HG02852 (cell line): ENCODE measurements at regions not wholly inside any gene's neighbourhood (a gene's known extent, or its start where the extent isn't known, plus 50 kb on each side); places are given as distances from the start of the nearest gene placed in this dataset.

Source experiments
- ATAC-seq: cut with Tn5 transposase; IDR thresholded peaks from one replicate; pipeline ENCODE4 v1.9.1; 2021; ENCODE audit warnings: mild to moderate bottlenecking, moderate library complexity; ENCODE audit not compliant: unreplicated experiment

DNA sequence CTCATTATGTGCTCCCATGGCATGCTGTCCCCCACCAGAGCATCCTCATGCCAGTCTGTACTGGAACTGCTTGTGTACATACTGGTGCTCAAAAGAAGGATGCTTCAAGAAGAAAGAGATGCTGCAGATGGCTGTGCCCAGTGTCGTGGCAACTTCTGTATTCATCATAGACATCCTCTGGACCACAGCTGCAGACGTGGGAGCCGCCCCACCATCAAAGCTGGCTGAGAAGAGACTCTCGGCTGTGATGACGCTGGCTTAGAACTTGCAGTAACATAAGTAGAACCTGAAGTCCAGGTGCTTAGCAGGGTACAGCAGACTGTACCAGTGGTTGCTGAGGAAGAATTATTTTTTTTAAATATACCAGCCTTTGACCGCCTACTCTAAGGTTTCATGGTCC, 112.6 kb upstream of the ARHGAP5 start:
- no peak for ATAC-seq

DNA sequence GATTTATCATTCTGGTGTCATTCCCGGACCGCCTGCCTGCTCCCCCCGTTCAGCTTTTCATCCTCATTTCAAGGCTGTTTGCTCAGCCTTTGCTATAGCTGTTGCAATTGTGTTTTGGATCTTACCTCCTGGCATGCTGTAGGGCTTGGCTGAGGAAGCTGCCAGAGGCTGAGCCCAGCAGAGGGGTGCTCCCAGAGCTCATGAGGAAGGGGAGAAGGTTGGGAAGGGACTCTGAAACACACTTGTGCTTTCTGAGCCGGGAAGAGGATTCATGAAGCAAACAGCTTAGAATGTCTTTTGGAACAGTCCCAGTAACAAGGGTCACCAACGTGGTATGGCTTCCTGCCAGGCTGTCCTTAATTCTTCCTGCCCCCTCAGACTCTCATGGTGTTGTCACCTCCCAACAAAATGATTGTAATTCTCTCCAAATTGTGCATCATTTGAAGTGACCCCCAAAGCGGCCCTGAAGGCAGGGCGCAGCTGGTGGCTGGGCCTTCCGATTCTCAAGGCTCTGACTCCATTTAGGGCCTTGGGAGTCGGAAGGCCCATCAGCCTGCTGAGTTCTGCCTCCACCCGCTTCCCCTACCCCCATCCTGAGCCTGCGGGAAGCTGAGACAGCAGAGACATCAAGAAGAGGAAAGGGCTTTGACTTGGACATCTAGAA, 111.9 kb upstream of the ARHGAP5 start:
- no peak for ATAC-seq

DNA sequence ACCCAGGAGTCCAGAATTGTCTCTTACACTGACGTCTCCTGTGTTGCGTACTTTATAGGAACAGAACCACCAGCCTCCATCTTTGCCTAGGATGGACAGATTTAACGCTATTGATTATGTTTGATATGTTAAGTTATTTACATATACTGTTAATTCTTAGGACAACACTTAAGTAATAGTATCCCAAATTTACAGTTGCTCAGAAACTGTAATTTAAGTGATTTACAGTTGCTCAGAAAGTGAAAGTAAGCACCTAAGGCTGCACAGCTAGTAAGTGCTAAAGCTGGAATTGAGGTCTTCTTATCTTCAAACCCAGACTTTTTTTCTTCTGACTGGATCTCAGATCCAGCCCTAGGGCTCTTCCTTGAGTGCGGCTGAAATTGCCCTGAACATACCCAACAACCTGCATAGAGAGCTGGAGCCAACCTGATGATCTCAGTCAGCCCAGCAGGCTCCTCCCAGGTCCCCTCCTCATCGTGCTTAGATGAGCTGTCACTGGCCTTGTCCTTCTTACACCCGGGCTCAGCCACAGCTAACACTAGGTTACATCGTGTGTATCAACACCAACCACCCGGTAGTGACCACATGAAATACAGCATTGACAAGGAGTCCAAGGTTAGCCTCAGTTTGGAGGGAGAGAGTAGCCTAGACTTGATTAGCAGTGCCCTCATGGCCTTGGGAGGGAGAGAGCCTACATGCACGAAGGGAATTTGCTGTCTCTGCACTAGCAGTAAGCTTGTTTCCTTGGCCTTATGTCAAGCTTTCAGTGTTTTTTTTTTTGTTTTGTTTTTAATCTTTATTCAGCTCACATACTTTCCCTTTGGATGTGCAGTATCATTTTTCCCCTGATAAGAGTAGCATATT, 111.1 kb upstream of the ARHGAP5 start:
- ATAC-seq, result no peak

DNA sequence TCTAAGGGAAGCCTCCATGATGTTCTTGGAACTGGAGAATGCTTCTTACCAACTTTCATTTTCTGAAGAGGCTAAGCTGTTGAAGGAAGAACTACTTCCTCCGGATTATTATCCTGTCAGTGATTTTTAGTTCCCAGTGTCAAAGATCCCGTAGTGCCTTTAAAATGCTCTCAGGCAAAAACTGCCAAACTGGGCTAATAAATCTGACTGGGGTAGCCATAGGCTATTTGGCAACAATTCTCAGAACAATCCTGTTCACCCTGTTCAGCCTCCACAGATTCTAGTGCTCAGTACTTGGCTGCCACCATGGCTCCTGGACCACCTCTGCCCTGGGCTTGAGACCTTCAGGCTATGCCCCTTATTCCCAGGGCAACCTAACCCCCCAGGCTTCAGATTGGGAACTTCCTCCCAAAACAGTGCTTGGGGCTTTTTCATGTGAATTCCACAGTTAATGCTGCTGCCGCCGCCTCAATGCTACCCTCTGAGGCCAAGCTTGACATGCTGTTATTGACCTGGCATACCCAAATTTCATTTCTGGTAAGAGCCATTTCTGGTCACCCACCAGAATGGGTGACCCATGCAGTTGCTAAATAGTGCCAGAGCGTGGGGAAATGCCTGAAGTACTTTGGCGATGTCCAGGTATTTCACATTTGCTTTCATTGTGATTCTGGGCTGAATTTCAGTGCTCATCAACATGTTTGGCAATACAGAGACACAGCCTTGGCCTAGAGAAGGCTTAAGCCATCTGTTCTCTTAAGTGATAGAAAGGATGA, 110.0 kb upstream of the ARHGAP5 start:
- ATAC-seq, result no peak

DNA sequence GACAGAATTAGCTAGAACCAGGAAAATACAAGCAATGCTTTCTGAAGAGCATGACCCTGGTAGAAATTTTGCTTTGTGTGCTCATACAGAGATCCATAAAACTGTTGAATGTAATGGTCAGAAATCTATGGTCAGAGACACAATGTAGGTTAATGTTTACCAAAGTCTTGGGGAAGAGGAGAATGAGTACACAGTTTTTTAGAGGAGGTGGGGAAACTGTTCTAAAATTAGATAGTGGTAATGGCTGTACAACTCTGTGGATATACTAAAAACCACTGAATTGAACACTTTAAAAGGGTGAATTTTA, 109.5 kb upstream of the ARHGAP5 start:
- ATAC-seq, result no peak

DNA sequence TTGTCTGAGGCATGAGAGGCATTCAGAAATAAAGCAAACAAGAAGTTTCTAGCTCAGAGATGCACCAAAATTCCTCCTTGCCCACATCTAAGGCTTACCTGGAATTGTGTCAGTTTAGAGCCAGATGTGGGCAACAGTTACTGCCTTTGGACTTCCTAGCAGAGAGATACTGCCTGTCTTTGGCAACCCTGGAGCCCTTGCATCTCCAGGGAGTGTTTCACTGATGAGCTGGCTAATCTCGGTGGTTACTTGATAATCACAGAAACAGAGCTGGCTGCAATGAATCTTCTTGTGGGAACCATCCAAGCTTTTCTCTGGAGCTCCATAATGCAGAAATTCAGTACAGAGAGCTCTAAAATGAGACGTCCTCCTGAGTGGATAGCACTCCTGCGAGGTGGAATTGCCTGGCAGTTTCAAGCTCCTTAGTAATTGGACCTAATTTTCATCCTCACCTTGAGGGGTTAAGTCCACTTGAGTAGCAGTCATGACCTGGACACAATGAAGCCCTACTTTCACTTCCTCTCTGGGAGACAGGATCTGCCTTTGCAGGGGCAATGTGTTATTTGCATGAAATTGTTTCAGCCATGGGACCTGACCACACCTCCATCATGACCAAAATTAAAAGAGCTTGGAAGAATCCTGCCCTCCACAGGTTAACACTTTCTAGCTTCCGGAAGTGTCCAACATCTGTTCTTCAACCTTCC, 108.8 kb upstream of the ARHGAP5 start:
- no peak for ATAC-seq

DNA sequence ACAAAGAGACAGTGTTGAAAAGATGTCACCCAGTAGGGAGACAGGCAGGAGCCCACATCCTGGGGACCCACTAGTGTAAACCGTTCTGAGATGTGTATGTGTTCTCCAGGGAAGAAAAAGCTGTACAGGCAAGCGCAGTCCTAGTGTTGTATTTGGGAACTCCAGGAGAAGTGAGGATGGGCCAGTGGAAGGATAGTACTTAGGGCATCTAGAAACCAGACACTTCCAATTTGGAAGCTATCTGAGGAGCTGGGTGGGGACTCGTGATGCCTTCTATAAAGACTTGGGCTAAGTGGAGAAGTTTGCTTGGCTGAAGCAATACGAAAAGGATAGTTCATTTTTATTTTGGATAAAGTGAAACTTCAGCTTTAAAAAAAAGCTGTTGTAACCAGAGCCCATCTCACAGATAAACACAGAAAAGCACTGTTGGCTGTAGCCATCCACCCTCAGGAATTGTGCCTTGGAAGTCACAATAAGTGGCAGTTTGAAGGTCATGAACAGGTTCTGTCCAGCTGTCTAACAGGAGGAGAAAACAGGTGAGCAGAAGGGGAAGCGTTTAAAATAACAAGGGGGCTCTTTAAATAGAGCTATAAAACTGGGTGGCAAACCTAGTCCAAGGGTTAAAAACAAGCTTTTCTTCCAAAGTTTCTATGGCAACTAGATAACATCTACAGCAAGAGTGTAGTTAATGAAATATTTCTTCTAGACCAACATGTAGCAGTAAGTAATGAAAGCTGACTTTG, 108.0 kb upstream of the ARHGAP5 start:
- ATAC-seq, result no peak

DNA sequence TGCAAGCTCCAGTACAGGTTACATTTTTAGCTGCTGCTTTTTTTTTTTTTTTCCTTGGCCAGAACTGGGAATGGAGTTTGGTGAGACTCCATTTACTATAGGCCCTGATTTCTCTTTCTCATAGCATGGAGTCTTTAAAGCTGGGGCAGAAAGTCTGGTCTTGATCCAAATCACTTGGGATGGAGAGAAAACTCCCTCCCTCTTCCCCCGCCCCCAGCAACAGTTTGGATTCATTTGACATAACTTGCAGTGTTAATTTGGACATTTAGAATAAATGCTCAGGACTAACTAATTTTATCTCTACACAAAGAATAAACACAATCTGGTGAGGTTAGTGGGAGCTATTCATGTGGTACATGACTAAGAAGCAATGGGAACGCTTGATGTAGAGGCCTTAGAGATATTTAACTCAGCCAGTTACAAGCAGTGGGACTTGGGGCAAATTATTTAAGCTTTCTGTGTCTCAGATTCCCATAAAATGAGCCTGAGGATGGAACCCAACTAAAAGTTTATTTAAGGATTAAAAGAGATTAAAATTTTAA, 107.3 kb upstream of the ARHGAP5 start:
- no peak for ATAC-seq

DNA sequence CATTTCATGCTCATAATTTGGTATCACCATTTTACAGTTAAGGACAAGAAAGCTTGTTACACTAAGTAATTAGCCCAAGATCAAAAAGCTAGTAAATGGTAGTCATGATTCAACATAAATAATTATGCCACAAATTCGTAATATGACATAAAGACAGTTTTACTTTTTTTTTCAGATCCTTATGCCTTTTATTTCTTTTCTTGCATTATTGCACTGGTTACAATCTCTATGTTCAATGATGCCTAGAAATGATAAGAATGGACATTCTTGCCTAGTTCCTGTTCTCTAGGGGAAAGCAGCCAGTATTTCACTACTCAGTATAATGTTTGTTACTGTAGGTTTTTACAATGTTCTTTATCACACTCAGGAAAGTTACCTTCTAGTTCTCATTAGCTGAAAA, 106.4 kb upstream of the ARHGAP5 start:
- ATAC-seq, result no peak

DNA sequence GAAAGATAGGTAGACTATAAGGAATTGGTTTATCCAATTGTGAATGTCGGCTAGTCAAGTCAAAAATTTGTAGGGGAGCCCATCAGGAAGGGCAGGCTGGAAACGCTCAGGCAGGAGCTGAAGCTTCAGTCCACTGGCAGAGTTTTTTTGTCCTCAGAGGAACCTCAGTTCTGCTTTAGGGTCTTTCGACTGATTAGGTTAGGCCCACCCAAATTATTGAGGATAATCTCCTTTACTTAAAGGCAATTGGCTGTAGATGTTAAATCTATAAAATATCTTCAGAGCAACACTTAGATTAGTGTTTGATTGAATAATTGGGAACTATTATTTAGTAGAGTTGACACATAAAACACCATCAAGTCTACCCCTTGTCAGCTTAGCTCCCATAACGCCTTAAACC, 105.5 kb upstream of the ARHGAP5 start:
- no peak for ATAC-seq

DNA sequence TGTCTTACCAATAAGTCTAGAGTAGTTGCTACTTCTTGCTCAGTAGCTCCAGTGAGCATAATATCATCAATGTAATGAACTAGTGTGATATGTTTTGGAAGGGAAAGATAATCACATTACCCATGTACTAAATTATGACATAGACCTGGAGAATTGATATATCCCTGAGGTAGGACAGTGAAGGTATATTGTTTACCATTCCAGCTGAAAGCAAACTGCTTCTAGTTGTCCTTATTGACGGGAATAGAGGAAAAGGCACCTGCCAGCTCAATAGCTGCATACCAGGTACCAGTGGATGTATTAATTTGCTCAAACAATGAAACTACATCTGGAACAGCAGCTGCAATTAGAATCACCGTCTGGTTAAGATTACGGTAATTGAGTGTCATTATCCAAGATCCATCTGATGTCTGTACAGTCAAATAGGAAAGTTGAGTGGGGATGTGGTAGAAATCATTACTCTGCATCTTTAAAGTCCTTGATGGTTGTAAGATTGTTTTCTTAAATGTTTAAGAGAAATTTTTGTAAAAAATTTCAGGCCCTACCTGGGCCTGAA, 100.0 kb upstream of the ARHGAP5 start:
- no peak for ATAC-seq

DNA sequence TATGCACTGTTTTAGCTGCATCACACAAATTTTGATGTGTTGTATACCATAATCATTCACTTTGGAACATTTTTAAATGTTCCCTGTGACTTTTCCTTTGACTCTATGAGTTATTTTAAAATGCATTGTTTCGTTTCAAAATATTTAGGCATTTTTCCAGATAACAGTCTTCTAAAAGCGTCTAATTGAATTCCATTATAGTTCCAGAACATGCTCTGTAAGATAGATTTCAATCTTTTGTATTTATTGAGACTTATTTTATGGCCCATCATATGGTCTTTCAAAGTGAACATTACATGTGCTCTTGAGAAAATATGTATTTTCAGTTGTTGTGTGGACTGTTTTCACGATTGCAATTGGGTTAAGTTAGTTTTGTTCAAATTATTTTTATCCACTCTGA, 98.7 kb upstream of the ARHGAP5 start:
- no peak for ATAC-seq

DNA sequence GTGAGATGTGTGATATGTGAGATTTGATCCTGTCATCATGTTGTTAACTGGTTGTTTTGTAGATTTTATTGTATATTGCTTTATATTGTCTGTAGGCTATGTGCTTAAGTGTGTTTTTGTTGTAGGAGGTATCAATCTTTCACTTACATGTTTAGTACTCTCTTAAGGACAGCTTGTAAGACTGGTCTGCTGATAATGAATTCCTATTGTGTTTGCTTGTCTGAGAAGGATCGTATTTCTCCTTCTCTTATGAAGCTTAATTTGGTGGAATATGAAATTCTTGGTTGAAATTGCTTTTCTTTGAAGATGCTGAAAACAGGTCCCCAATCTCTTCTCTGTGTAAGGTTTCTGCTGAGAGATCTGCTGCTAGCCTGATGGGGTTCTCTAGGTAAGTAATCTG, 94.5 kb upstream of the ARHGAP5 start:
- ATAC-seq, result no peak

DNA sequence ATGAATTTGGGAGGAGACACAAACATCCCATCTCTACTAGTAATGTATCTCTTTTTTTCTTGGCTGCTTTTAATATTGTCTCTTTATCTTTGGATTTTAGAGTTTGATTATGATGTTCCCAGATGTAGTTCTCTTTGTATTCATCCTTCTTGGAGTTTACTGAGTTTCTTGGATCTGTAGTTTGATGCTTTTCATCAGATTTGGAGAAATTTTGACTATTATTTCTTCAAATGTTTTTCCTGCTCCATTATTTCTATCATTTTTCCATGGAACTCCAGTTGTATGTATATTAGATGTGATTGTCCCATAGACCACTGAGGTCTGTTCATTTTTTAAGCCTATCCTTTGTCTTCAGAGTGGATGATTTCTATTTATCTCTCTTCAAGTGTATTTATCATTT, 90.7 kb upstream of the ARHGAP5 start:
- no peak for ATAC-seq

DNA sequence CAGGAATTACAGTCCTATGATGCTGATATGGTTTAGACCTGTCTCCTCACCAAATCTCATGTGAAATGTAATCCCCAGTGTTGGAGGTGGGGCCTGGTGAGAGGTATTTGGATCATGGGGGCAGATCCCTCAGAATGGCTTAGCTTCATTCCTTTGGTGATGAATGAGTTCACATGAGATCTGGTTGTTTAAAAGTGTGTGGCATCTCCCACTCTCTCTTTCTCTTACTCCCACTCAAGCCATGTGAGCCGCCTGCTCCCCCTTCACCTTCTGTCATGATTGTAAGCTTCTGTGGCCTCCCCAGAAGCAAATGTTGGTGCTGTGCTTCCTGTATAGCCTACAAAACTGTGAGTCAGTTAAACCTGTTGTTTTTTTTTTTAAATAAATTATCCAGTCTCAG, 89.4 kb upstream of the ARHGAP5 start:
- ATAC-seq, result no peak

DNA sequence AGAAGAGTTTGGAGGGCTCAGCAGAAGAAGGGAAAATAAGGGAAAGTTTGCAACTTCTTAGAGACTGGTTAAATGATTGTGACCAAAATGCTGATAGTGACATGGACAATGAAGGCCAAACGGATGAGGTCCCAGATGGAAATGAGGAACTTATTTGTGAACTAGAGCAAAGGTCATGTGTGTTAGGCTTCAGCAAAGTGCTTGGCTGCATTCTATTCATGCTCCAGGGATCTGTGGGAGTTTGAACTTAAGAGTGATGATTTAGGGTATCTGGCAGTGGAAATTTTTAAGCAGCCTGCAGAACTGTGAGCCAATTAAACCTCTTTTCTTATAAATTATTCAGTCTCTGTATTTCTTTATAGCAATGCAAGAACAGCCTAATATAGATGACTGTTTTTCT, 88.9 kb upstream of the ARHGAP5 start:
- no peak for ATAC-seq

DNA sequence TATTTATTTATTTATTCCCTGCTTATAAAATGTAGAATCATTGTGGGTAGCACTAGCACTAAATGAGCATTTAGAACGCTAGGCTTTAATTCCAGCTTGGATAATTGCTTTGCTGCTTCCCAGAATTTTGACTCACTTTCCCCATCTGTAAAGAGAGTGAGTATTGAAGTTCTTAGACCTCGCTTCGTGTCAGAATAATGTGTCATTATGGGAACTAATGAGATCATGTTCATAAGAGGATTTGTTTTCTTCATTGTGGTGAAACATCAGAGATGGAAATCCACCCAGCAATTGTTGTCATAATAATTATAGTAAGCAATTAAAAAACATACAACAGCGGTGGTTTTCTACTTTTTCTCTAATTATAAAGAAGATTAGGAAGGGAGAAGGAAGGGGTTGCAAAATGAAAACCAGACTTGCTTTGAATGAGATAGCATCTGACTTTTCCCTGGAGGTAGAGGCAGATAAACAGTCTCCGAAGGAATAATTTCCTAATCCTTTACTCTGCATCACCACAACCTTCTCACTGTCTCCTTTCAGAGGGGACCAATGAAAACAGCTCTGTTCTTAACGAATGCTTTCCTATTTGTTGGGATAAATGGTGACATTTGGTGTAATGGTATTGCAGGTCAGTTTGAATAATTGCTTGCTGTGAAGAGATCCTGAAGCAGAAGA, 86.8 kb upstream of the ARHGAP5 start:
- ATAC-seq, result no peak

DNA sequence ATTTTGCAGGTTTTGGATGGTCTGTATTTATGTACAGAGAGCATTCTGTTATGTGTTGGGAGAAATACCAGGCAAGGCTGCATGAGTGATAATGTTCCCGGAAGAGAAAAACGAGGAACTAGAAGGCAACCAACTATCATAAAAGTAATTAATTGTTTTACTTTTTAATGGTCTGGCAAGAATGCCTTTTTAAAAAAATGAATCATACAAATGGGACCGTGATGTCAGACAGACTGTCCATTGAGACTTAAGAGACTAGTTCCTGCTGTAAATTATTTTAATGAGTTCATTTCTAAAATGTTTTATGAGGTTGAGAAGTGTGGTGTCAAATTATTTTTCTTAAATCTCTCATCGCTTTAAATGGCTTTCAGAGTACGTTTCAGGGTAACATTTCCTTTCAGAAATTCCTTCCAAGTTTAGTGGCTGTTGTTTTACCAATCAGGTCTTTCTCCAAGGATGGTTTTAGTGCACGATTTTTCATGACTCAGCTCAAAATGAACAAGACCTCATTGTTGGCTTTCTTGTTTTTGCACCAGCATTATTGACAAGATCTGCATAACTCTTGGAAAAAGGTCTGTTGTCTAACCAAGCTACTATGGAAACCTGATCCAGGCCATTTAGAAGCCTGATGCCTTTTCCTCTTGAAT, 86.1 kb upstream of the ARHGAP5 start:
- no peak for ATAC-seq

DNA sequence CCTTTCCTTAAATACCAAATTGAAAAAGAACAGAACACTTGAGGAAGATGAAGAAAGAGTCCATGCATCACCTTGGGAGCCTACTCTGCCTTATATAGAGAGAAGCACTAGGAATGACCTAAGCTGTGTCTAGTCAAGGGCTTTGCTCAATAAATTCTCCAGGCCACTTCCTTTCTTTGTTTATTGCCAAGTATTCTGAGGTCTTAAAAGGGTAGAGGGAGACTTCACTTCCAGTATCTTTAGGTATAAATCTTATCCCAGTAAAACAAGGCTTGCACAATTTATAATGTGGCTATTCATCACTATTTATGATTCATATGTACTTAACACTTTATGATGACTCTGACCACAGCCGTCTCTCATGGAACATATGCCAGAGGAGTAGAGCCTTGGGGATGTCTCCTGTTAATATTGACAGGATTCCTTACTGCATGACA, 85.1 kb upstream of the ARHGAP5 start:
- no peak for ATAC-seq
